HEK293 (cell line): ENCODE measurements at regions not wholly inside any gene's neighbourhood (a gene's known extent, or its start where the extent isn't known, plus 50 kb on each side); places are given as distances from the start of the nearest gene placed in this dataset.

Experiments
- BCL11A ChIP-seq: fragments of 450-650 bp; formaldehyde crosslinking; IDR thresholded peaks from 2 replicates; pipeline ENCODE4 v1.5.1; 2016; ENCODE audit warnings: low read depth, missing biosample characterization, missing genetic modification characterization
- BCL11B ChIP-seq: fragments of 450-650 bp; formaldehyde crosslinking; IDR thresholded peaks from 2 replicates; pipeline ENCODE4 v1.5.1; 2016; ENCODE audit warnings: low read depth, missing biosample characterization, missing genetic modification characterization
- GLI4 ChIP-seq: fragments of 450-650 bp; formaldehyde crosslinking; IDR thresholded peaks from 2 replicates; pipeline ENCODE4 v1.5.1; 2016; ENCODE audit warnings: missing biosample characterization, missing genetic modification characterization
- HIC1 ChIP-seq: fragments of 450-650 bp; formaldehyde crosslinking; IDR thresholded peaks from 2 replicates; pipeline ENCODE4 v1.5.1; 2016; ENCODE audit warnings: missing biosample characterization, missing genetic modification characterization
- IKZF3 ChIP-seq: fragments of 450-650 bp; IDR thresholded peaks from 2 replicates; pipeline ENCODE4 v1.5.0; 2018; ENCODE audit warnings: missing biosample characterization, mild to moderate bottlenecking, missing genetic modification characterization, moderate library complexity
- MEIS1 ChIP-seq: sonication (generic); formaldehyde crosslinking; IDR thresholded peaks from 2 replicates; pipeline ENCODE4 v1.8.1; 2022; ENCODE audit warnings: missing genetic modification reagents, mild to moderate bottlenecking, borderline replicate concordance
- PRDM6 ChIP-seq: fragments of 450-650 bp; formaldehyde crosslinking; IDR thresholded peaks from 2 replicates; pipeline ENCODE4 v1.5.1; 2017; ENCODE audit warnings: missing biosample characterization, missing genetic modification characterization
- RBAK ChIP-seq: fragments of 450-650 bp; formaldehyde crosslinking; IDR thresholded peaks from 2 replicates; pipeline ENCODE4 v1.5.1; 2016; ENCODE audit warnings: missing biosample characterization, missing genetic modification characterization
- SP2 ChIP-seq: fragments of 450-650 bp; formaldehyde crosslinking; IDR thresholded peaks from 2 replicates; pipeline ENCODE4 v1.5.1; 2016; ENCODE audit warnings: missing biosample characterization, missing genetic modification characterization
- ZBTB8A ChIP-seq: fragments of 450-650 bp; formaldehyde crosslinking; IDR thresholded peaks from 2 replicates; pipeline ENCODE4 v1.5.1; 2016; ENCODE audit warnings: missing biosample characterization, missing genetic modification characterization
- ZEB2 ChIP-seq: fragments of 450-650 bp; formaldehyde crosslinking; IDR thresholded peaks from 2 replicates; pipeline ENCODE4 v1.5.1; 2016; ENCODE audit warnings: missing biosample characterization, missing genetic modification characterization
- ZFP37 ChIP-seq: fragments of 450-650 bp; formaldehyde crosslinking; IDR thresholded peaks from 2 replicates; pipeline ENCODE4 v1.5.1; 2016; ENCODE audit warnings: missing biosample characterization, missing genetic modification characterization
- ZFP69B ChIP-seq: fragments of 450-650 bp; formaldehyde crosslinking; IDR thresholded peaks from 2 replicates; pipeline ENCODE4 v1.5.1; 2016; ENCODE audit warnings: missing biosample characterization, missing genetic modification characterization
- ZNF121 ChIP-seq: fragments of 450-650 bp; formaldehyde crosslinking; IDR thresholded peaks from 2 replicates; pipeline ENCODE4 v1.5.1; 2016; ENCODE audit warnings: missing biosample characterization, missing genetic modification characterization
- ZNF24 ChIP-seq: fragments of 450-650 bp; formaldehyde crosslinking; IDR thresholded peaks from 2 replicates; pipeline ENCODE4 v1.5.1; 2016; ENCODE audit warnings: missing biosample characterization, missing genetic modification characterization
- ZNF335 ChIP-seq: fragments of 450-650 bp; formaldehyde crosslinking; conservative IDR thresholded peaks from 2 replicates; pipeline ENCODE4 v1.5.1; 2016; ENCODE audit warnings: missing biosample characterization, missing genetic modification characterization
- ZNF366 ChIP-seq: fragments of 450-650 bp; formaldehyde crosslinking; conservative IDR thresholded peaks from 2 replicates; pipeline ENCODE4 v1.5.1; 2016; ENCODE audit warnings: missing biosample characterization, missing genetic modification characterization
- ZNF48 ChIP-seq: fragments of 450-650 bp; formaldehyde crosslinking; IDR thresholded peaks from 2 replicates; pipeline ENCODE4 v1.5.1; 2016; ENCODE audit warnings: missing biosample characterization, missing genetic modification characterization
- ZNF626 ChIP-seq: fragments of 450-650 bp; sonication (Bioruptor Pico); formaldehyde crosslinking; IDR thresholded peaks from 2 replicates; pipeline ENCODE4 v1.5.1; 2018; ENCODE audit warnings: missing biosample characterization, missing genetic modification characterization, inconsistent platforms
- ZNF658 ChIP-seq: fragments of 450-650 bp; formaldehyde crosslinking; IDR thresholded peaks from 2 replicates; pipeline ENCODE4; 2016; ENCODE audit warnings: missing biosample characterization, missing genetic modification characterization
- ZNF768 ChIP-seq: fragments of 450-650 bp; formaldehyde crosslinking; IDR thresholded peaks from 2 replicates; pipeline ENCODE4 v1.5.1; 2018; ENCODE audit warnings: missing biosample characterization, mild to moderate bottlenecking, missing genetic modification characterization
- TF ChIP-seq, protein P1 (sequence below): IDR thresholded peaks from 2 replicates; pipeline ENCODE4 v1.6.1; 2011; ENCODE audit warnings: mild to moderate bottlenecking, low read depth, low read length, borderline replicate concordance
- TF ChIP-seq, protein P2 (sequence below): fragments of 450-650 bp; formaldehyde crosslinking; IDR thresholded peaks from 2 replicates; pipeline ENCODE4 v1.5.1; 2016; ENCODE audit warnings: missing biosample characterization, missing genetic modification characterization, borderline replicate concordance
- TF ChIP-seq, protein P3 (sequence below): fragments of 450-650 bp; formaldehyde crosslinking; IDR thresholded peaks from 2 replicates; pipeline ENCODE4 v1.5.1; 2016; ENCODE audit warnings: missing biosample characterization, missing genetic modification characterization

DNA sequence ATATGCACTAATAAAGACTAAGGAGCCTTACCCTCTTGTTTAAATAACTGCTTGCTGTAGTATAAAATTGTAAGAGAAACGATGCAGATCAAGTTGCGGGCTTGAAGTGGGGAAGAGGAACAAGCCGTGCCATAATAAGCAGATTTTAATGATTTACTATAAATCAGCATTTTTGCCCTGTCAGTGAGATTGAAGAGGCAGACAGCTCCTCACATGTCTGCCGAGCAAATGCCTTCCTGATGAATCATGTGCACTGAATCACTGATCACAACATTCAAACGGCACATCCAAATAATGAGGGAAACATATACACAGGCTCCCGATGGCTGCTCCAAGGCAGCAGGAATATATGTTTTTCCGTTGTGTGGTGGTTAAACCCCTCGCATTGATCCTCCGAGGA, 282.9 kb downstream of the TSHZ3 start (continued):
- TF ChIP-seq, protein P1, sequence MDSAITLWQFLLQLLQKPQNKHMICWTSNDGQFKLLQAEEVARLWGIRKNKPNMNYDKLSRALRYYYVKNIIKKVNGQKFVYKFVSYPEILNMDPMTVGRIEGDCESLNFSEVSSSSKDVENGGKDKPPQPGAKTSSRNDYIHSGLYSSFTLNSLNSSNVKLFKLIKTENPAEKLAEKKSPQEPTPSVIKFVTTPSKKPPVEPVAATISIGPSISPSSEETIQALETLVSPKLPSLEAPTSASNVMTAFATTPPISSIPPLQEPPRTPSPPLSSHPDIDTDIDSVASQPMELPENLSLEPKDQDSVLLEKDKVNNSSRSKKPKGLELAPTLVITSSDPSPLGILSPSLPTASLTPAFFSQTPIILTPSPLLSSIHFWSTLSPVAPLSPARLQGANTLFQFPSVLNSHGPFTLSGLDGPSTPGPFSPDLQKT, result no peak
- TF ChIP-seq ZNF658 (tag by site-specific recombination), result no peak
- TF ChIP-seq ZNF24 (tag by site-specific recombination), result 0 out of 2 replicates have a peak, but pooled peaks have one; percentile 61
- TF ChIP-seq, protein P2, sequence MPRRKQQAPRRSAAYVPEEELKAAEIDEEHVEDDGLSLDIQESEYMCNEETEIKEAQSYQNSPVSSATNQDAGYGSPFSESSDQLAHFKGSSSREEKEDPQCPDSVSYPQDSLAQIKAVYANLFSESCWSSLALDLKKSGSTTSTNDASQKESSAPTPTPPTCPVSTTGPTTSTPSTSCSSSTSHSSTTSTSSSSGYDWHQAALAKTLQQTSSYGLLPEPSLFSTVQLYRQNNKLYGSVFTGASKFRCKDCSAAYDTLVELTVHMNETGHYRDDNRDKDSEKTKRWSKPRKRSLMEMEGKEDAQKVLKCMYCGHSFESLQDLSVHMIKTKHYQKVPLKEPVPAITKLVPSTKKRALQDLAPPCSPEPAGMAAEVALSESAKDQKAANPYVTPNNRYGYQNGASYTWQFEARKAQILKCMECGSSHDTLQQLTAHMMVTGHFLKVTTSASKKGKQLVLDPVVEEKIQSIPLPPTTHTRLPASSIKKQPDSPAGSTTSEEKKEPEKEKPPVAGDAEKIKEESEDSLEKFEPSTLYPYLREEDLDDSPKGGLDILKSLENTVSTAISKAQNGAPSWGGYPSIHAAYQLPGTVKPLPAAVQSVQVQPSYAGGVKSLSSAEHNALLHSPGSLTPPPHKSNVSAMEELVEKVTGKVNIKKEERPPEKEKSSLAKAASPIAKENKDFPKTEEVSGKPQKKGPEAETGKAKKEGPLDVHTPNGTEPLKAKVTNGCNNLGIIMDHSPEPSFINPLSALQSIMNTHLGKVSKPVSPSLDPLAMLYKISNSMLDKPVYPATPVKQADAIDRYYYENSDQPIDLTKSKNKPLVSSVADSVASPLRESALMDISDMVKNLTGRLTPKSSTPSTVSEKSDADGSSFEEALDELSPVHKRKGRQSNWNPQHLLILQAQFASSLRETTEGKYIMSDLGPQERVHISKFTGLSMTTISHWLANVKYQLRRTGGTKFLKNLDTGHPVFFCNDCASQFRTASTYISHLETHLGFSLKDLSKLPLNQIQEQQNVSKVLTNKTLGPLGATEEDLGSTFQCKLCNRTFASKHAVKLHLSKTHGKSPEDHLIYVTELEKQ (tag by site-specific recombination), result peak; percentile 89; the same call in 1 of the 2 replicates
- peak; percentile 90 for TF ChIP-seq MEIS1 (CRISPR knock-in tag)
- no peak for TF ChIP-seq BCL11B (tag by site-specific recombination)
- peak; percentile 82 for TF ChIP-seq ZNF366 (tag by site-specific recombination)
- TF ChIP-seq PRDM6, result 0 out of 2 replicates have a peak, but pooled peaks have one; percentile 18
- TF ChIP-seq ZNF626 (tag by site-specific recombination), result no peak
- peak; percentile 47; the same call in 1 of the 2 replicates for TF ChIP-seq IKZF3 (tag by site-specific recombination)
- TF ChIP-seq, protein P3, sequence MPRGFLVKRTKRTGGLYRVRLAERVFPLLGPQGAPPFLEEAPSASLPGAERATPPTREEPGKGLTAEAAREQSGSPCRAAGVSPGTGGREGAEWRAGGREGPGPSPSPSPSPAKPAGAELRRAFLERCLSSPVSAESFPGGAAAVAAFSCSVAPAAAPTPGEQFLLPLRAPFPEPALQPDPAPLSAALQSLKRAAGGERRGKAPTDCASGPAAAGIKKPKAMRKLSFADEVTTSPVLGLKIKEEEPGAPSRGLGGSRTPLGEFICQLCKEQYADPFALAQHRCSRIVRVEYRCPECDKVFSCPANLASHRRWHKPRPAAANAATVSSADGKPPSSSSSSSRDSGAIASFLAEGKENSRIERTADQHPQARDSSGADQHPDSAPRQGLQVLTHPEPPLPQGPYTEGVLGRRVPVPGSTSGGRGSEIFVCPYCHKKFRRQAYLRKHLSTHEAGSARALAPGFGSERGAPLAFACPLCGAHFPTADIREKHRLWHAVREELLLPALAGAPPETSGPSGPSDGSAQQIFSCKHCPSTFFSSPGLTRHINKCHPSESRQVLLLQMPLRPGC (tag by site-specific recombination), result no peak
- TF ChIP-seq ZEB2 (tag by site-specific recombination), result peak; percentile 96
- TF ChIP-seq ZNF121 (tag by site-specific recombination), result no peak
- no peak for TF ChIP-seq ZNF768
- TF ChIP-seq HIC1 (tag by site-specific recombination), result peak; percentile 87
- no peak for TF ChIP-seq RBAK (tag by site-specific recombination)
- no peak for TF ChIP-seq ZBTB8A (tag by site-specific recombination)
- TF ChIP-seq ZNF335 (tag by site-specific recombination), result no peak
- no peak for TF ChIP-seq ZNF48
- peak; percentile 62; the same call in 1 of the 2 replicates for TF ChIP-seq BCL11A (tag by site-specific recombination)
- 0 out of 2 replicates have a peak, but pooled peaks have one; percentile 34 for TF ChIP-seq ZFP37
- peak; percentile 21; the same call in 1 of the 2 replicates for TF ChIP-seq SP2
- no peak; the same call in 1 of the 2 replicates for TF ChIP-seq ZFP69B (tag by site-specific recombination)
- TF ChIP-seq GLI4 (tag by site-specific recombination), result no peak
